GM21390 (cell line): ENCODE measurements at regions not wholly inside any gene's neighbourhood (a gene's known extent, or its start where the extent isn't known, plus 50 kb on each side); places are given as distances from the start of the nearest gene placed in this dataset.

Experiments
- ATAC-seq: cut with Tn5 transposase; IDR thresholded peaks from one replicate; pipeline ENCODE4 v1.9.1; 2021; ENCODE audit not compliant: unreplicated experiment

- ATAC-seq, result no peak
Observed at GRCh38 chr3:57009802-57010201, 50.7 kb upstream of the SPATA12 start.

DNA sequence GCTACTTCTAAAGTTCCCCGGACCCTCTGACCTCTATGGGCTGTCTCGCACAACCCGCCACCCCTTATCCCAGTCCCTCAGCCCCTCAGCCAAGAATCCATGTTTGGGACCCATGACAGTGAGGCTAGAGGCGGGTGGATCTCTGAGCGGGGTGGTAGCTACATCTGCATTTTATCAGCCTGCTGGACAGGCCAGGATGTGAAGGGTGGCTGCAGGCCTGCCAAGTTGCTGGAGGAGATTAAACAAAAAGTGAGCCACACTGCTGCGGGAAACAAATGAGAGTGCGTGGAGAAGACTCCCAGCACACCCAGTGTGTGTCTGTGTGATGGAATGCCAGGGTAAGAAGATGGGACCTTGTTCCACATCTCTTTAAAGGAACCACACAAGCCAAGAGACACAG lies 51.1 kb upstream of the SPATA12 start:
- ATAC-seq, result no peak

GRCh38 chr3:57007521-57008460 lies 52.7 kb upstream of the SPATA12 start:
- no peak for ATAC-seq

DNA sequence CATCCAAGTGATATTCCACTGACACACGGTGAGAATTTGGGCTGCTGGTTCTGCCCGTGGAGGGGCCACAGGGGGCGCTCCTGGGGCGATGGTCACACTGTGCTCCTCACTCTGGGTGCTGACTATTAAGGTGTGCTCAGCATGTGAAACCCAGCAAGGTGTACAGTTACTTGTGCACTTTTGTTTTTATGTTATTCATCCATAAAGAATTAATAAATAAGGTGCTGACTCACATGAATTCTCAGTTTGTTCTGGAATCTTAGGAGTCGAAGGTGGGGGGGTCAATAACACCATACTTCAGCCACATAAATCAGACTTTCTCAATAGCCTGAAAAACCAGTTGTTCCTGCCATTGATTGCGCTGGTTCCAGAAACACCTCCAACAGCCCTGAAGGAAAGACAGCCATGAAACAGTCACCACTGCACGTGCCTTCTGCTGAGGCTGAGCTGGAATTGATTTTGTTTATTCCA lies 53.5 kb upstream of the SPATA12 start:
- ATAC-seq, result no peak

DNA sequence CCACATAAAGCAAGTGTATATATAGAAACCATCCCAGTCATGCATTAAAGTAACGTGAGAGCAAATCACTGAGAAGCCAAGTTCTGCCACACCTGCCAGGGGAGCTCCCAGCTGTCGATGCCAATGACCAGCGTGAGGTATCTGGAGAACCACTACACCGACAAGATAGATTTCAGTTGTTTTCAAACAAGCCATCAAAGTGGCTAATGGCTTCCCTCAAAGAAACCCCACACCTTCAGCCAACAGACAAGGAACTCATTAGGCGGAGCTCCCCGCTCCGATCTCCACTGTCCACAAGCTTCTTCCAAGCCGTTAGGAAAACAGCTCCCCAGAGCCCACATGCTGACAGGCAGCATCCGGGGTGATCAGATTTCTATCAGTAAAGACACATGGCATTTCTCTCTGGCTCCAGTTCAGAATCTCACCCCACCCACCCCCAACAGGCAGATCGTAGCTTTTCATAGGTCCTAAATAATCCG lies 54.2 kb upstream of the SPATA12 start:
- no peak for ATAC-seq

DNA sequence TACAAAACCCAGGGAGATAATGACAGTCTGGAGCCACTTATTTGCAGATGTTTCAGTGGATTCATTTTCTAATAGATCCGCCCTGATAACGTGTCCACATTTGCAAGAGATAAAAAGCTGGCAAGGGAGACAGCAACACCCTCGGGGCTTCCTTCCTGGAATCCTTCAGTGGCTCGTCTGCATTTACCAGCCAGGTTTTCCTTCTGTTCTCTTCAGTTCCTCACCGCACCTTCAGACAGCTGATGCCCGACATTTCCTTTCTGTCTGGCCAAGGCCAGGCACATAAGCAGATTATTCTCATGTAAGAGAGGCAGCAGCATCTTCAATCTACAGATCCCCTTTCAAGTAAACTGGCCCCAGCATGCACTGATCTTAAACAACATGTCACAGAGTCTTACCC lies 56.2 kb upstream of the SPATA12 start:
- ATAC-seq, result no peak

DNA sequence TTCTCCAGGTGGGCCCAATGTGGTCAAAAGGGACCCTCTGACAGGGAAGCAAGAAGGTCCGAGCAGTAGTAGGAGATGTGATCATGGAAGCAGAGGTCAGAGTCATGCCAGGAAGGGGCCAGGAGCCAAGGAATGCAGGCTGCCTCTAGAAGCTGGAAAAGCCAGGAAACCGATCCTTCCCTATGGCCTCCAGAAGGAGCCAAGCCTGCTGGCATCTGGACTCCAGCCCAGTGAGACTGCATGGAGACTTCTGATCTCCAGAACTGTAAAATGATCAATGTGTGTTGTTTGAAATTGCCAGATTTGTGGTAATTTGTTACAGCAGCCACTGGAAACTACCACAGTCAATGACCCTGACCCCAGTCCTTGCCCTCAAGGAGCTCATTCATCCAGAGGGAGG lies 56.8 kb upstream of the SPATA12 start:
- ATAC-seq, result no peak

DNA sequence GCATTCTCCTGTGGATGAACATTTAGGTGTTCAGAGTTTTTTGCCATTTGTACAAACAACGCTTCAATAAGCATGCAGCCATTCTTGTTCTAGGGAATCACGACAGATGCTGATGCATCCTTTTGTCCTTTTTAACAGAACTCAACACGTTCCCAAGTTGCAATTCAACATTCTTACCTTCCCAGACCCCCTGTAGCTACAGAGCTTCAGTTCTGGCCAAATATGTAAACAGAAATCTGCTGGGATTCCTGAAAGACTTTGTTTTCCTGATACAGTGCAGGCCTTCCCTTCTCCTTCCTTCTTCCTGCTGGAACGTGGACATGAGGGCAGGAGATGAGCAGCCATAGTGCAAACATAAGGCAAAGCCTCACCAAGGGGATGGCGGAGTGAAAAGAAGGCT lies 59.1 kb upstream of the SPATA12 start:
- no peak for ATAC-seq

DNA sequence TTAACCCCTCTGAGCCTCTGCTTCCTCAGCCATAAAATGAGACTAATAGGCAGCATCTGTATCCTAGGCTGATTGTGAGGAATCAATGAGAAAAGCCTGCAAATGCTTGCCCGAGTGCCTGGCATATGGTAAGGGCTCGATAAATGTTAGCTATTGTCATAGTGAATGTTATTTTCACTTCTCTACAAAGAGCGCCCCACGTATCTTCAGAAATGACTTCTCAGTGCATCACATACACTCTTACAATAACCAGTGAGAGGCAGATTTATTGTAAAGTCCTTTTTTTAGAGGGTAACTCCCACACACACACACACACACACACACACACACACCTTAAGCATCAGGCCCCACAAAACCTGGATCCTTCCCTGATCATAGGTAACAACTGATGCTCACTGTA lies 60.5 kb upstream of the SPATA12 start:
- no peak for ATAC-seq

DNA sequence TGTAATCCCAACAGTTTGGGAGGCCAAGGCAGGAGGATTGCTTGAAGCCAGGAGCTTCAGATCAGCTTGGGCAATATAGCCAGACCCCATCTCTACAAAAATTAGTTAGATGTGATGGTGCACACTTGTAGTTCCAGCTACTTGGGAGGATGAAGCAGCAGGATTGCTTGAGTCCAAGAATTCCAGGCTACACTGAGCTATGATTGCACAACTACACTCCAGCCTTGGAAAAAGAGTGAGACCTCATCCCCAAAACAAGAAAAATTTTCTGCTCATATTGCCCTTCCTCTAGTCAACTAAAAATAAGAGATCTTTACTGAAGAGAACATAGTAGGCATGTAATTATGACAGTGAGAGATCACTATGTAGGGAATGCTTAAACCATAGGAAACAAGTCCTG lies 60.9 kb upstream of the SPATA12 start:
- ATAC-seq, result no peak

DNA sequence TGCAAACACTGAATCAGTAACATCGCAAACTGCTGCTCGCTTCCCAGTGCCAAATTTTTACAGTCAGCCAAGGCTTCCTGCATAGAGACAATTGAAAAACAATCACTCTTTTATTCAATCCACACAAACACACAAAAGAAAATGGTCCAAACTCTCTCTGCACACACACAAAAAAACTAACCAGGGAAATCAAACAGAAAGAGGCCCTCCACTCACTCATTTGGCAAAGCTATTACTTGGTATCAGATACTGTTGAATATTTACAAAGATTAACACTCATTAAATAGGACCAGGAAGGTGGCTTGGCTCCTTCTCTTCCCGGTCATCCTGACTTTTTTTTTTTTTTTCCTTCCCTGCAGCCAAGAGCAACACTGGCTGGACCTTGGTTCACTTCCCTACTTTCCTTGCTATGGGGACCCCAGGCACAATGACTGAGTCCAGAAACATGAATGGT lies 62.4 kb upstream of the SPATA12 start:
- no peak for ATAC-seq

DNA sequence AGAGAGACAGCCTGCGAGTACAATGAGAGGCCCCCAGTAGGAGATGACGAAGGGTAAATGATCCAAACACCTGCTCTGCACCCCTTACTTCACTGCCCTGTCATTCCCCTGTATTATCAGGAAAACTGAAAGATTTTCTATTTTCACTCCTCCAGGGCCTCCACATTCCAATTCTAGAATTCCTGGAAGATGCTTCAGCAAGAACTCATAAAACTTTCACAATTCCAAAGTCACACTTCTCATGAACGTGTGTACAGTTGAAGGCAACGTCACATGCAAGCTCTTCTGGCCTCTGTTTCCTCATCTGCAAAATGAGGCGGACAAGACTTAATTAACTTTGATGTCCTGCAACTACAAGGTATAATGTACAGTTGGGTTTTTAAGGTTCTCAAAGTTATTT lies 62.8 kb upstream of the SPATA12 start:
- no peak for ATAC-seq

DNA sequence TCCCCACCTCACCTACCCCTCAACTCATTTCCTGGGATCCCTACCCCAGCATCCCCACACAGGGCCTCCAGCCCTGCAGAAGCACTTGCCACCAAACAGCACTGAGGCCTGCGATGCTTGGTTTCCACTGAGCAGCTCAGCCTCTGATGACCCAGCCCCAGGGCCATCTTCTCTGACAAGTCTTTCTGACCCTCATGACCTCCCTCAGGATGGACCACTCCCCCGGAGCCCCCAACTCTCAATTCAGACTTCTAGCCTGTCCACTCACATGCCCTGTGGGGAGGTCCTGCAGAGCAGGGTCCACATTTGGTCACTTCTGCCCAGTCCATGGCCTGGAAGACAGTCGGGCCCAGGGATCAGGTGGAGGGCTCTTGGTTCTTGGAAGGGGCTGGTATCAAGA lies 63.4 kb upstream of the SPATA12 start:
- no peak for ATAC-seq

GRCh38 chr3:56994391-56994790 lies 66.1 kb upstream of the SPATA12 start:
- no peak for ATAC-seq

- ATAC-seq, result no peak
Observed at GRCh38 chr3:56990641-56991015, 69.8 kb upstream of the SPATA12 start.

GRCh38 chr3:56989977-56990640 lies 70.4 kb upstream of the SPATA12 start:
- ATAC-seq, result no peak

DNA sequence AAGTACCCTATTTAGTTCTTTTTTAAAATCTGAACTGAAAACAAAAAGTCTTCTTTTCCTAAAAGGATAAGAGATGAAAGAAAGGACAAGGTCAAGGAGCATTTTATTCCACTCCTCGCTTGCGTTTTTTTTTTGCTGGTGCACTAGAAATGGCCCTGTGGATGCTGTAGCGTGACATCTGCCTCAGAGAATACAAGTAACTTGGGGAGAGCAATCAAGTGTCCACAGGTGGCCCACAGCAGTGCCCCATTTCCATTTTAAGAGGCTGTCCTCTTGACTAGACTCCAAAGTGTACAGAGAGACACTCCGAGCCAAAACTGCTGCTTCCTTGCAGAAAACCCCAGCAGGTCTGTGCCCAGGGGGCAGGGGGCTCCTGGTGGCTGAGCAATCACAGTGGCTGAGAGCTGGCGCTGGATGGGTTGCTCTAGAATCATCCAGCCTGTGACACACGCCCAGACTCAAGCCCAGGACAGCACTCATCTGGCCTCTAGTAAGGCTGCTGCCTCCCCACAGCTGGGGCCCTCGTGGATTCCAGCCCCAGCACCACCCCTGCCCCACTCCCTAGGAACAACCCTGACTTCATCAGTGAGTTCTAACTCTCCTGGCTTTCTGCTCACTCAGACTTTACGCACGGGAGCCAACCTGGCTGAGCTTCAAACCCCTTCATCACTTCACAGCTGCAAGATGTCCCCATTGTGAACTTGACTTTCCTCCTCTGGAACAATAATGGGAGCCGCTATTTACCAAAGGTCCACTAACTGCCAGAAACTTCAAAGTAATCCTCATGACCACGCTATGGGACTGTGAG lies 71.1 kb upstream of the SPATA12 start:
- no peak for ATAC-seq

DNA sequence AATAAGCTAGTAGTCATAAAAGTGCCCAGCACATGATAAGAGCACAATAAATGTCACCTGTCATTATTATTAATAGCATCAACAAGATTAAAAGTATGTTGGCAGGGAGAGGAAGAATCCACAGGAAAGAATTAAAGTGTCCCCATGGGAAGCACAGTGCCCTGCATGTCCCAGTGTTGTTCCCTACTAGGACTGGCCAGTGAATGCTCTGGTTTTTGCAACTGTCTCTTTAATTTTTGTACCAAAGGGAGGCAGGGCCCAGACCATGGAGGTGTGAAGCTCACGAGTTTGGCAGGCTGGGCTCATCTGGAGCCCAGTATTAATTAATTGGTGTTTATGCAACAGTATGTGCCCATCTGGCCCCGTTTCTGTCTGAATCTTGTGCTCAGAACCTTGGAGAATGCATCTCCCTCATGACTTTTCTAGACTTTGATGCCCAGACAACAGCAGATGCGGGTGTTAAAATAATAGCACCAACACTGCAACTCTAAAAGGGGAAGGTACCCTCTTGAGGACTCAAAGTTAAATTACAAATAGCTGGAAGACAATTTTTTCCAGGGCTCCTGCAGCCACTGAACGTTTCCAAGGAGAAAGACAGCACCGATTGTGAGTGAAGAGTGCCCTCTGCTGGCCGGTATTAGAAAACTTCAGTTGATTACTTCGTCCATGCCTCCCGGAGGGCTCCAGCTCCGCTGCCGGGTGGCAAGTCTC lies 71.9 kb upstream of the SPATA12 start:
- ATAC-seq, result no peak

DNA sequence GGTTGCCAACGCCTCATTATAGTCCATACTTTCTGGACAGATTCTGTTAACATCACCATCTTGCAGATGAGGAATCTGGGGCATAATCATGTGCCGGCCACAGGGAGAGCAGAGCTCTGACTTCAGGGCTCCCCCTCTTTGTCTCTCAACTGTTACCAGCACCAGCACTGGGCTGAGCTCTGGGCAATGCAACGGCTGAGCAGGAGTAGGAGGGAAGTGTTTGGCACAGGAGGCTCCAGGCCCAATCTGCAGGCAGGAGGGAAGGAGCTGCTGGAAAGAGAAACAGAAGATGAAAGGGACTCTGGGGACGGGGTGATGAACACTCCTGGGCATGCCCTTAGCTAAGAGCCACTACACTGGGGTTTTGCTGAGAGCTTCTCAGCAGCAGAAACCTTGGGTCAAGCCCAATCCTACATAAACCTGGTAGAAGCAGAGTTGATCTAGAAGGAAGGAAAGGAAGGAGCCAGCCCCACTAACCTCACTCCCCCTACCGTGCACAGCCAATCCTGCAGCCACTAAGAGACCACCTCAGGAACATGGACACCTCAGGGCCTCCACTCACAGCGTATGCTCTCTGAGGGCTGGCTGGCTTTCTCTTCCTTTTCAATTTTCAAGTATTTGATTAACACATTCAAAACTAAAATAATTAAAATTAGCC lies 73.1 kb upstream of the SPATA12 start:
- no peak for ATAC-seq

DNA sequence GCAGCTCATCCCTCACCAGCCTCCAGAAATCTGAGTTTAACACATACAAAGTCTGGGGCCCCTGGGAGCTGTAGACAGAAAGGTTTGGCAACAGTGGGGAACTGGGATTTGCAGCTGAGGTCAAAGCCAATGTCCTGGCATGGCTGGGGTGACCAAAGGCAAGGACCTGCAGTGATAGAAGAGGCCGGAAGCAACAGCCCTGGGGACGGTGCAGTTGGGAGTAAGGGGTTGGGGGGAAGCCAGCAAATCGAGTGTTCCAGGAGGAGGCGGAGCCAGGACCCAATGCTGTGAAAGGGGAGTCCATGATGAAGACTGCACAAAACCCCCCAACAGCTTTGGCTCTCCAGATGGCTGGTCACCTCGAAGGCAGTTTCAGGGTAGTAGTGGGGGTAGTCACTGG lies 74.1 kb upstream of the SPATA12 start:
- ATAC-seq, result no peak
